HG03442 (cell line): ENCODE measurements at regions not wholly inside any gene's neighbourhood (a gene's known extent, or its start where the extent isn't known, plus 50 kb on each side); places are given as distances from the start of the nearest gene placed in this dataset.

Experiments
- ATAC-seq: cut with Tn5 transposase; IDR thresholded peaks from one replicate; pipeline ENCODE4 v1.9.1; 2021; ENCODE audit warnings: mild to moderate bottlenecking, moderate library complexity; ENCODE audit not compliant: unreplicated experiment

DNA sequence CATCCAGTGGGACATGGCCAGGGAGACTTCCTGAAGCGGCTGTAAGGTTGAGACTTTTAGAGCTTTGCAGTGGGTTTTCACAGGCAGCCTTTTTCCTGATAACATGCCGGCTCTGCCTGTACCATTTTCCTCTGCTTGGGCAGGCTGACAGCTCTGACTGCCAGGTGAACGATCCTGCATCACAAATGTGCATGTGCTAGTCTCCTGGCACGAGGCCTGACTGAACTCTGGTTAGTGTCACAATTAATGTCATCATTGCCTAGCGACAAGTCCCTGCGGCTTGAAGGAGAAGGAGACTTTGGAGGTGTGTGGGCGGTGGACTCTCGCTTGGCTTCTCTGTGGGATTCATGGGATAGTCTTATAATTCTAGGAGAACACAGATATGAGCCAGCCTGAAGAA lies 783.6 kb upstream of the TSPY4 start:
- no peak for ATAC-seq

DNA sequence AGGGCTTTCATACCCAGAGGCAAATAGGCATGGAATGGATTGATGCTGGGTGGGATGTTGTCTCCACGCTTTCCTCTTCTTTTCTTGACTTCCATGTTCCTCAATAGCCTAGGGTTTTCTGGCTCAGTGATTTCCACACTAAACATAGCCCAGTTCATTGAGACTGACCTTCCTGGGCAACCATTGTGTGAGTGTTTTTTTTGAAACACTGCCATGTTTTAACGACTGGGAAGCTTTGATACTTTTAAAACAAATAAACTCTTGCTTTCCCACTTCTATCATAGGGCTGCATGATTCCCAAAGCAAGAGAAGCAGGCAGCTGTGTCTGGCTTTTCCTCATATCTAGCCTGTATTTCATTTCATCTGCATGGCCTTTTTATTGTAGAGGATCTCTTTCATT lies 775.9 kb upstream of the TSPY4 start:
- no peak for ATAC-seq

GRCh38 chrY:8562456-8563090 lies 774.7 kb upstream of the TSPY4 start:
- ATAC-seq = no peak

GRCh38 chrY:8564421-8564820 lies 772.8 kb upstream of the TSPY4 start:
- ATAC-seq = no peak

- no peak for ATAC-seq
These were observed 771.1 kb upstream of the TSPY4 start for GRCh38 chrY:8566198-8566597.

DNA sequence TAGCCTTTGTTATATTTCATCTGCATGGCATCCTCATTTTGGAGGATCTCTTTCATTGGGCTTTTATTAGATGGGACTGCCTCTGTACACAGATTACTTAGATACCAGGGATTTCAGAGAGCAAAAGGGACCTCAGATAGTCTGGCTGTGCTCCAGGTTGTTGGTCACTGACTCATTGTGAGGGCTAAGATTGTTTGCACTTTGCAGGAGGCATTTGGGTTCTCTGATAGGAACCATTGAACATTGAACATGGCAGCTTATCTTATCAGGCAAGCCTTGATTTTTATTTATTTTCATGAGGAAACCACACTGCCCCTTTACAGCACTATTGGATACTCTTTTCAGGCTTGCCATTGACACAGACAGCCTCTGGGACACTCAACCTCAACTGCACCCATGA lies 766.9 kb upstream of the TSPY4 start:
- no peak for ATAC-seq

DNA sequence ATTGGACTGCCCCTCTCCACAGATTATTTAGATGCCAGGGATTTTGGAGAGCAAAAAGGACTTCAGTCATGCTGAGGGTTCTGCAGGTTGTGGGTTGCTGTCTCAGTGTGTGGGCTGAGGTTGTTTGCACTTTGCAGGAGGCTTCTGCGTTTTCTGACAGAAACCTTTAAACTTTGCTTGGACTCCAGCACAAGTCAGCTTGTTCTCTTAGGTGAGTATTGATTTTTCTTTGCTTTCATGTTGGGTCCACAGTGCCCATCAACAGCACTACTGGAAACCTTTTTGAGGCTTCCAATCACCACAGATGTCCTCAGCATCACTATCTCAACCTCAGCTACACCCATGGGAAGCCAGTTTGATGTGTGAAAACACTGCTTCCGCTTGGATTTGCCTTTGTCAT lies 764.3 kb upstream of the TSPY4 start:
- ATAC-seq = no peak

DNA sequence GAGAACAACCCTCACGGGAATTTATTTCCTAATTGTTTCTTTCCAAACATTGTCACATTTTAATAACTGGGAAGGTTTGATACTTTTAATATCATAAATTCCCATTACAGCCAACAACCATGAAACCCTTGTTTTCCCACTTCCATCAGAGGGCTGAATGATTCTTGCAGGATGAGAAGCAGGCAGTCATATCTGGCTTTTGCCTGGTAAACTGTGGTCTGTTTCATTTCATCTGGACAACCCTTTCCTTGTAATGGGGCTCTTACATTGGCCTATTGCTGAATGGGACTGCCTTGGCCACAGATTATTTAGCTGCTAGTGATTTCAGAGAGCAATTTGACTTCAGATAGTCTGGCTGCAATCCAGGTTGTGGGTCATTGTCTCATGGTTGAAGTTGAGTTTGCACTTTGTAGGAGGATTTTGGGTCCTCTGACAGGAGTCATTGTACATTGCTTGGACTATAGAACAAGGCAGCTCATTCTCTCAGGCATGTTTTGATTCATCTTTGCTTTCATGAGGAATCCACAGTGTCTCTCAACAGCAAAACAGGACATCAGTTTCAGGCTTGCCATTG lies 754.9 kb upstream of the TSPY4 start:
- ATAC-seq = no peak

DNA sequence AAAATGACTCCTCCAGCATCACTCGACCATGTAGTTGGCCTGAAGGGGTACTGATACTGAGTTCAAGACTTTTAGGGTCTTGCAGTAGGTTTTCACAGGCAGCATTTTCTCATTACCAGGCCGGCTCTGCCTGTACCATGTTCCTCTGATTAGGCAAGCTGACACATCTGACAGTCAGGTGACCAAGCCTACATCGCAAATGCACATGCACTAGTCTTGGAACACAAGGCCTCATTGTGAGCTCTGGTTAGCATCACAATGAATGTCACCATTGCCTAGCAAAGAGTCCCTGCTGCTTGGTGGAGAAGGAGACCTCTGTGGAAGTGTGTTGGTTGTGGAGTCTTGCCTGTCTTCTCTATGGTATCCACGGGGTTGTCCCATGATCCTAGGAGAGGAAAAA lies 754.1 kb upstream of the TSPY4 start:
- no peak for ATAC-seq

DNA sequence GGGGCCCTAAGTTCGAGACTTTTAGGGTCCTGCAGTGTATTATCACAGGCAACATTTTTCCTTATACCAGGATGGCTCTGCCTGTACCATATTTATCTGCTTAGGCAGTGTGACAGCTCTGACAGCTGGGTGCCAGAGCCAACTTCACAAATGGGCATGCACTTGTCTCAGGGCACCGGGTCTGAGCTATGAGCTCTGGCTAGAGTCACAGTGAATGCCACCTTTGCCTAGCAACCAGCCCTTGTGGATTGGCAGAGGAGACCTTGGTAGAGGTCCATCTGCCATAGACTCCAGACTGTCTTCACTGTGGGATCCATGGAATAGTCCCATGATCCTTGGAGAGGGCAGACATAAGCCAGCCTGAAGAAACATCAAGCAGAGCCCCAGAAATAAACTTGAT lies 746.6 kb upstream of the TSPY4 start:
- ATAC-seq = no peak

GRCh38 chrY:8591821-8592516 lies 745.3 kb upstream of the TSPY4 start:
- ATAC-seq = no peak

DNA sequence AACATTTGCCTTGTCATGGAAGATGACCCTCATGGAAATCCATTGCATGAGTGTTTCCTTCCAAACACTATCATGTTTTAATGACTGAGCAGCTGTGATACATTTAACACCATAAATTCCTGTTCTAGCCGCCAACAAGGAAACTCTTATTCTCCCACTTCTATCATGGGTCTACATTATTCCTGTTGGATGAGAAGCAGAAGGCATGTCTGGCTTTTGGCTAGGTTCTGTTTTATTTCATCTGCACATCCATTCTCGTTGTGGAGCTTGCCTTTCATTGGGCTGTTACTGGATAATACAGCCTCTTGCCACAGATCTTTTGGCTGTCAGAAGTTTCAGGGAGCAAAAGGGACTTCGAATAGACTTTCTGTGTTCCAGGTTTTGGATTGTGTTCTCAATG lies 742.6 kb upstream of the TSPY4 start:
- ATAC-seq = no peak

DNA sequence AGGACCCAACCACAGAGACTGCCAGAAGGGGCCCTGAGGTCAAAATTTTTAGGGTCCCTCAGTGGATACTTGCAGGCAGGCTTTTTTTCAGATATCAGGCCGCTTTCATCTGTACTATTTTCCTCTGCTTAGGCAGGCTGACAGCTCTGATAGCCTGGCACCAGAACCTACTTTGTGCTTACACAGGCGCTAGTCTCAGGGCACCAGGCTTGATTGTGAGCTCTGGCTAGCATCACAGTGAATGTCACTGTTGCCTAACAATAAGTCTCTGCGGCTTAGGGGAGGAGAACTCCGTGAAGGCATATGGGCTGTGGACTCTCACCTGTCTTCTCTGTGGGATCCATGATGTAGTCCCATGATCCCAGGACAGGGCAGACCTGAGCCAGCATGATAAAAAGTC lies 738.1 kb upstream of the TSPY4 start:
- no peak for ATAC-seq

GRCh38 chrY:8610620-8611019 lies 726.6 kb upstream of the TSPY4 start:
- ATAC-seq = no peak

DNA sequence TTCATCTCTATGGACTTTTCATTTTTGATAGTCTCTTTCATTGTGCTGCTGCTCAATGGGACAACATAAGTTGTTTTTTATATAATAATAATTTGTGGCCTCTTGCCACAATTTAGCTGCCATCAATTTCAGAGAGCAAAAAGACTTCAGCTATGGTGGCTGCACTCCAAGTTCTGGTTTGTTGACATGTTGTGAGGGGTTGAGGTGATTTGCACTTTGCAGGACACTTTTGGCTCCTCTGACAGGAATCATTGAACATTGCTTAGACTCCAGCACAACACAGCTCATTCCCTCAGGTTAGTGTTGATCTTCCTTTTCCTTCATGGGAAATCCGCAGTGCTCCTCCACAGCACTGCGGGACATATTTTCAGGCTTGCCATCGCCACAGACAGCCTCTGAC lies 725.4 kb upstream of the TSPY4 start:
- ATAC-seq = no peak

GRCh38 chrY:8618302-8618701 lies 719.0 kb upstream of the TSPY4 start:
- no peak for ATAC-seq

- ATAC-seq = no peak
These were observed 715.1 kb upstream of the TSPY4 start for GRCh38 chrY:8622156-8622555.

- ATAC-seq = no peak
These were observed 714.4 kb upstream of the TSPY4 start for GRCh38 chrY:8622856-8623255.

DNA sequence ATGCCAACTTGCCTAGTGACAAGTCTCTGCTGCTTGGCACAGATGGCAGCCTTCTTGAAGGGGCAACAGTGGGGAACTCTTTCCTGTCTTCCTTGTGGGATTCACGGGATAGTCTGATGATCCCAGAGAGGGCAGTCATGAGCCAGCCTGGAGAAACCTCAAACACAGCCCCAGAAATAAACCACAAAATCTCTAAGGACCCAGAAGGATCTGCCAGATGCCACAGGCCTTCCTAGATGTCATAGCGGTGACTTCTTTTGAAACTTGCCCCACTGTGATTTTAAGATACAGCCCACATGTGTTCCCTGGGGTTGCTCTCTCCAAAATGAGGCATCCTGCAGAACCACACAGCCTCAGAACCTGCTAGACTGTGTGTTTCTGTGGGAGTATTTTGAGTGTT lies 707.6 kb upstream of the TSPY4 start:
- ATAC-seq = no peak

DNA sequence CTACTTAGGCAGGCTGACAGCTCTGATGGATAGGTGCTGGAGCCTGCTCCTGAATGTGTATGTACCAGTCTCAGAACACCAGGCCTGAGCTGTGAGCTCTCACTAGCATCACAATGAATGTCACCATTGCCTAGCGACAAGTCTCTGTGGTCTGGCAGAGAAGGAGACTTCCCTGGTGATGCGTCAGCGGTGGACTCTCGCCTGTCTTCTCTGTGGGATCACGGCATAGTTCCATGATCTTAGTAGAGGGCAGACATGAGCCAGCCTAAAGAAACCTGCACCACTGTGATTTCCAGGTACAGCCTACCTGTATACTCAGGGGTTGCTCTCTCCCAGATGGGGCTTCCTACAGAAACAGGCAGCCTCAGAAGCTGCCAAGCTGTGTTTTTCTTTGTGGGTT lies 699.2 kb upstream of the TSPY4 start:
- no peak for ATAC-seq

DNA sequence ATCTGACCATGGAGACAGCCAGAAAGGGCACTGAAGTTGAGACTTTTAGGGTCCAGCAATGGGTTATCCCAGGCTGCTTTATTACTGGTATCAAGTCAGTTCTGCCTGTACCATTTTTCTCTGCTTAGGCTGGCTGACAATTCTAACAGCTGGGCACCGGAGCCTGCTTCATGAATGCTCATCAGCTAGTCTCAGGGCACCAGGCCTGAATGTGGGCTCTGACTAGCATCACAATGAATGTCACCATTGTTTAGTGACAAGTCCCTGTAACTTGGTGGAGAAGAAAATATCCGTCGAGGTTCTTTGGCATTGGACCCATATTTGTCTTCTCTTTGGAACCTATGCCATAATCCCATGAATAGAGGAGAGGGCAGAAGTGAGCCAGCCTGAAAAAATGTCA lies 692.3 kb upstream of the TSPY4 start:
- ATAC-seq = no peak

DNA sequence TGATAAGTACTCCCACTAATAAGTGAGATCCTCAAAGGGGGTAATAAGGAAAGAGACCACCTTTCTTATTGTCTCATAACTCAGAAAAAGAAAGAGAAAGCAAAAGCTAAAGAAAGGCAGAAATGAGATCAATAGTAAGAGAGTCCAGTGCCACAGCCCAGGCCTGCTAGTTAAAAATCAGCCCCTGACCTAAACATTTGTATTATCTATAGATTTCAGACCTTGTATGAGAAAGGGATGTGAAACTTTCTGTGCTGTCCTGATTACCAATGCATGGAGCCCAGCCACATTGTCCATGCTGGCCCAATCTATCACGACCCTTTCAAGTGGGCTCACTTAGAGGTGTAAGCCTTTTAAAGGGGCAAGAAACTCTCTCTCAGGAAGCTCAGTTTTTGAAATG lies 684.8 kb upstream of the TSPY4 start:
- ATAC-seq = no peak

- no peak for ATAC-seq
These were observed 682.2 kb upstream of the TSPY4 start for GRCh38 chrY:8655017-8655416.
